ENCODE measurements at regions not wholly inside any gene's neighbourhood (a gene's known extent, or its start where the extent isn't known, plus 50 kb on each side); places are given as distances from the start of the nearest gene placed in this dataset.
A peak's percentile ranks its signal among the peaks of the same experiment; 100 is the strongest.

GRCh38 chr14:53549956-53550355 lies 396.8 kb upstream of the DDHD1 start:
- DNase-seq (ENCODE audit: low spot score), result no peak

GRCh38 chr14:53547593-53547992 lies 394.5 kb upstream of the DDHD1 start:
- DNase-seq (ENCODE audit: low spot score), result no peak

- no peak for DNase-seq (ENCODE audit: low spot score)
These were observed 392.1 kb upstream of the DDHD1 start for GRCh38 chr14:53545217-53545616.

- DNase-seq (ENCODE audit: low spot score), result no peak
These were observed 389.6 kb upstream of the DDHD1 start for GRCh38 chr14:53542732-53543131.

- DNase-seq (ENCODE audit: low spot score), result no peak
These were observed 388.3 kb upstream of the DDHD1 start for GRCh38 chr14:53541411-53541810.

GRCh38 chr14:53539489-53540126 lies 386.5 kb upstream of the DDHD1 start:
- peak; percentile 53 for DNase-seq (ENCODE audit: low spot score)

- DNase-seq (ENCODE audit: low spot score), result no peak
These were observed 385.3 kb upstream of the DDHD1 start for GRCh38 chr14:53538316-53538881.

GRCh38 chr14:53537422-53538315 lies 384.5 kb upstream of the DDHD1 start:
- no peak for DNase-seq (ENCODE audit: low spot score)

- DNase-seq (ENCODE audit: low spot score), result no peak
These were observed 383.3 kb upstream of the DDHD1 start for GRCh38 chr14:53536446-53536845.

GRCh38 chr14:53534841-53535240 lies 381.7 kb upstream of the DDHD1 start:
- no peak for DNase-seq (ENCODE audit: low spot score)

GRCh38 chr14:53533384-53533970 lies 380.4 kb upstream of the DDHD1 start:
- DNase-seq (ENCODE audit: low spot score), result no peak

GRCh38 chr14:53532853-53533252 lies 379.7 kb upstream of the DDHD1 start:
- no peak for DNase-seq (ENCODE audit: low spot score)

GRCh38 chr14:53531730-53532129 lies 378.6 kb upstream of the DDHD1 start:
- no peak for DNase-seq (ENCODE audit: low spot score)

GRCh38 chr14:53531156-53531555 lies 378.0 kb upstream of the DDHD1 start:
- DNase-seq (ENCODE audit: low spot score), result no peak

- no peak for DNase-seq (ENCODE audit: low spot score)
These were observed 376.4 kb upstream of the DDHD1 start for GRCh38 chr14:53529519-53529918.

- DNase-seq (ENCODE audit: low spot score), result no peak
These were observed 375.1 kb upstream of the DDHD1 start for GRCh38 chr14:53528185-53528671.

GRCh38 chr14:53526200-53526599 lies 373.1 kb upstream of the DDHD1 start:
- DNase-seq (ENCODE audit: low spot score), result no peak

- no peak for DNase-seq (ENCODE audit: low spot score)
These were observed 372.5 kb upstream of the DDHD1 start for GRCh38 chr14:53525608-53526007.

- DNase-seq (ENCODE audit: low spot score), result no peak
These were observed 371.3 kb upstream of the DDHD1 start for GRCh38 chr14:53524391-53524790.

- DNase-seq (ENCODE audit: low spot score), result no peak
These were observed 370.1 kb upstream of the DDHD1 start for GRCh38 chr14:53523226-53523625.

- DNase-seq (ENCODE audit: low spot score), result no peak
These were observed 367.2 kb upstream of the DDHD1 start for GRCh38 chr14:53520078-53520928.

- DNase-seq (ENCODE audit: low spot score), result no peak
These were observed 366.0 kb upstream of the DDHD1 start for GRCh38 chr14:53519137-53519536.

Measured in activated CD4-positive, alpha-beta T cell treated with anti-CD3 and anti-CD28 coated beads, Interleukin-2, Interleukin-4, amounts not matched to agents 100 ng/mL and 50 ng/mL, durations not matched to agents 16 hours and 8 hours (primary cell).